ENCODE measurements at regions not wholly inside any gene's neighbourhood (a gene's known extent, or its start where the extent isn't known, plus 50 kb on each side); places are given as distances from the start of the nearest gene placed in this dataset.

DNA sequence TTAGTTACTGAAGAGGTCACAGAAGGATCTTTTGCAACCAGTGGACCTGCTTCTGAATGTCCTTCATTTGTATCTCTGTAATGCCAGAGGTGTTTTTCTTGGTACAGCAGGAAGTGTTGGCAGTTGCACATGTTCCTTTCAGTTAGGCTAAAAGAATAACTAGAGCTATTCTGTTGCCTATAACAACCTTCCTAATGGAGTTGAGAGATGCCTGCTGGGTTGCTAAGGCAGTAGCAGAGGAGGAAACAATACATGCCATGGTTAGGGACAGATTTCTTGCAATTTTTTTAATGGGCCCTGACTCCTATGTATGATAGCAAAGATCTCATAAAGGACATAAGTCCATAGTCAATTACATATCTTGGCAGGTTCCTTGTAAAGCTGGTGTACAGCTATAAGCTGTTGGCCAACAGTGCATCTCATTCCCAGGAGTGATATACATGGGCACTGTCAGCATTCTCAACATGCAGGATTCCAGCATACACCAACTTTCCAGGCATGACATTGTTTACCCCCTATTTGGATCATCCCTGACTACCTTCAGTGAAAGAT, 556.6 kb downstream of the CCER1 start:
- CTCF ChIA-PET = no interaction called here
- TF ChIP-seq, protein P1, sequence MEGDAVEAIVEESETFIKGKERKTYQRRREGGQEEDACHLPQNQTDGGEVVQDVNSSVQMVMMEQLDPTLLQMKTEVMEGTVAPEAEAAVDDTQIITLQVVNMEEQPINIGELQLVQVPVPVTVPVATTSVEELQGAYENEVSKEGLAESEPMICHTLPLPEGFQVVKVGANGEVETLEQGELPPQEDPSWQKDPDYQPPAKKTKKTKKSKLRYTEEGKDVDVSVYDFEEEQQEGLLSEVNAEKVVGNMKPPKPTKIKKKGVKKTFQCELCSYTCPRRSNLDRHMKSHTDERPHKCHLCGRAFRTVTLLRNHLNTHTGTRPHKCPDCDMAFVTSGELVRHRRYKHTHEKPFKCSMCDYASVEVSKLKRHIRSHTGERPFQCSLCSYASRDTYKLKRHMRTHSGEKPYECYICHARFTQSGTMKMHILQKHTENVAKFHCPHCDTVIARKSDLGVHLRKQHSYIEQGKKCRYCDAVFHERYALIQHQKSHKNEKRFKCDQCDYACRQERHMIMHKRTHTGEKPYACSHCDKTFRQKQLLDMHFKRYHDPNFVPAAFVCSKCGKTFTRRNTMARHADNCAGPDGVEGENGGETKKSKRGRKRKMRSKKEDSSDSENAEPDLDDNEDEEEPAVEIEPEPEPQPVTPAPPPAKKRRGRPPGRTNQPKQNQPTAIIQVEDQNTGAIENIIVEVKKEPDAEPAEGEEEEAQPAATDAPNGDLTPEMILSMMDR (IDR thresholded peaks at IDR 0.05; ENCODE audit: unreplicated experiment) = no peak
- no peaks in the 10 kb centered on the region for H3K36me3 Mint-ChIP-seq (ENCODE audit: insufficient read depth, unreplicated experiment)
- BruUV-seq (replicated peaks) = no TSS peak
- H3K27me3 Mint-ChIP-seq (ENCODE audit: unreplicated experiment) = no peaks in the 10 kb centered on the region
- no peak overlapping the region for H3K27ac Mint-ChIP-seq (ENCODE audit: unreplicated experiment)
- no peak for DNase-seq
- peaks cover 25% of the 10 kb centered on the region for H3K9me3 Mint-ChIP-seq (ENCODE audit: low read depth, unreplicated experiment)
- intact Hi-C loops (cut with micrococcal nuclease; ENCODE audit: unreplicated experiment) = no loop called here
- no peak overlapping the region for H3K4me3 Mint-ChIP-seq (ENCODE audit: low read depth, unreplicated experiment)
- H3K4me1 Mint-ChIP-seq (ENCODE audit: low read depth, unreplicated experiment) = no peaks in the 10 kb centered on the region

DNA sequence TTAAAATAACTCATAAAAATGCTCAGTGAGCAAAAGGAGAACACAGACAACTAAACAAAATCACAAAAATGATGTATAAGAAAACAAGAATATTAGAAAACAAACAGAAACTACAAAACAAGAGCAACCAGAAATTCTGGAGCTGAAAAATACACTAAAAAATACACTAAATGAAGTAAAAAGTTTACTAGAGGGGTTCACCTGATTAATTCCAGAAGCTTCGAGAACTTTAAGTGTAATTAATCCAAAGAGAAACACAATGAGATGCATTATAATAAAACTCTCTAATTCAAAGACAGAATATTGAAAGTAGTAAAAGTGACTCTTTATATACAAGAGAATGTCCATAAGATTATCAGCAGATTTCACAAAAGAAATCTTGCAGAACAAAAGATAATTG, 558.4 kb downstream of the CCER1 start:
- CTCF ChIA-PET = interaction anchor here (0.6 kb wide), 1 partner anchor 42 kb away, joined by 6 read pairs; no protein-coding TSS in a partner anchor
- TF ChIP-seq, protein P1 (IDR thresholded peaks at IDR 0.05; ENCODE audit: unreplicated experiment) = no peak
- no TSS peak for BruUV-seq (replicated peaks)
- H3K36me3 Mint-ChIP-seq (ENCODE audit: insufficient read depth, unreplicated experiment) = no peaks in the 10 kb centered on the region
- intact Hi-C loops (cut with micrococcal nuclease; ENCODE audit: unreplicated experiment) = no loop called here
- no peaks in the 10 kb centered on the region for H3K27me3 Mint-ChIP-seq (ENCODE audit: unreplicated experiment)
- H3K27ac Mint-ChIP-seq (ENCODE audit: unreplicated experiment) = no peak overlapping the region
- no peak for DNase-seq
- H3K4me1 Mint-ChIP-seq (ENCODE audit: low read depth, unreplicated experiment) = no peaks in the 10 kb centered on the region
- H3K9me3 Mint-ChIP-seq (ENCODE audit: low read depth, unreplicated experiment) = peaks cover 30% of the 10 kb centered on the region
- H3K4me3 Mint-ChIP-seq (ENCODE audit: low read depth, unreplicated experiment) = no peak overlapping the region

DNA sequence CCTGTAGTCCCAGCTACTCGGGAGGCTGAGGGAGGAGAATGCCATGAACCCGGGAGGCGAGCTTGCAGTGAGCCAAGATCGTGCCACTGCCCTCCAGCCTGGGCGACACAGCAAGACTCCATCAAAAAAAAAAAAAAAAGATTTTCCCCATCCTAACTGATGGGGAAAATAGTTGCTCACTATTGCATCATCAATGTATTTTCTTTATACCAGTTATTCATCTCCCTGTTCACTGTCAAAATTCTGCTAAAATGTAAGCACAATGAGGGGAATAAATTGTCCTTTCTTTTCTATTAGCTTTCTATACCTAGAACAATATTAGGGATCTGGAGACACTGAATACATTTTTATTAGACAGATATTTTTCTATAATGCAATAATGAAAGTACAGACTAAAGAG, 561.3 kb downstream of the CCER1 start:
- Mint-ChIP-seq H3K9me3 (ENCODE audit: low read depth, unreplicated experiment) (peaks cover 14% of the 10 kb centered on the region), H3K4me1 (ENCODE audit: low read depth, unreplicated experiment) (no peaks in the 10 kb centered on the region), H3K4me3 (ENCODE audit: low read depth, unreplicated experiment) (no peak overlapping the region), H3K27me3 (ENCODE audit: unreplicated experiment) (no peaks in the 10 kb centered on the region), H3K27ac (ENCODE audit: unreplicated experiment) (no peak overlapping the region), H3K36me3 (ENCODE audit: insufficient read depth, unreplicated experiment) (no peaks in the 10 kb centered on the region)
- intact Hi-C loops (cut with micrococcal nuclease; ENCODE audit: unreplicated experiment) = no loop called here
- BruUV-seq (replicated peaks) = no TSS peak
- TF ChIP-seq, protein P1 (IDR thresholded peaks at IDR 0.05; ENCODE audit: unreplicated experiment) = no peak
- DNase-seq = no peak
- CTCF ChIA-PET = no interaction called here

DNA sequence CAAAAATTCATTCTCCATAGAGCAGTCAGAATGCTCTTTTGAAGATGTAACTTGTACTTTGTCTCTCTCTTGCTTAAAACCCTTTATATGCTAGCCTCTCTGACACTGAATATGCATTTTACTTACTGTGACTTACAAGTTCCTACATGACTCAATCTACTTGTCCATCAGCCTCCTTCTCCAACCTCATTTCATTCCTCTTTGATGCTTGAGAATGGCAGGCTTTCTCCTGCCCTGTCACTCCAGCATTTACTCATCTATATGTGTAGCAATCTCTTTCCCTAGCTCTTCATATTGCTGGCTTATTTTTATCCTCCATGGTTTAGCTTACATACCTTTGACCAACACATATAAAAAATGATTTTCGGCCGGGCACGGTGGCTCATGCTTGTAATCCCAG, 561.9 kb downstream of the CCER1 start:
- CTCF ChIA-PET = no interaction called here
- no peak for DNase-seq
- H3K27me3 Mint-ChIP-seq (ENCODE audit: unreplicated experiment) = no peaks in the 10 kb centered on the region
- no peaks in the 10 kb centered on the region for H3K4me1 Mint-ChIP-seq (ENCODE audit: low read depth, unreplicated experiment)
- TF ChIP-seq, protein P1 (IDR thresholded peaks at IDR 0.05; ENCODE audit: unreplicated experiment) = no peak
- H3K9me3 Mint-ChIP-seq (ENCODE audit: low read depth, unreplicated experiment) = peaks cover 14% of the 10 kb centered on the region
- no peak overlapping the region for H3K27ac Mint-ChIP-seq (ENCODE audit: unreplicated experiment)
- no TSS peak for BruUV-seq (replicated peaks)
- no peak overlapping the region for H3K4me3 Mint-ChIP-seq (ENCODE audit: low read depth, unreplicated experiment)
- no peaks in the 10 kb centered on the region for H3K36me3 Mint-ChIP-seq (ENCODE audit: insufficient read depth, unreplicated experiment)
- intact Hi-C loops (cut with micrococcal nuclease; ENCODE audit: unreplicated experiment) = no loop called here
